GM23248 (cell line): ENCODE measurements at regions not wholly inside any gene's neighbourhood (a gene's known extent, or its start where the extent isn't known, plus 50 kb on each side); places are given as distances from the start of the nearest gene placed in this dataset.

Source experiments
- DNase-seq: peaks from one replicate; pipeline ENCODE4 v3.0.0-alpha.2; 2015
- H2AFZ ChIP-seq: fragments of 200-600 bp; sonication (generic); 2 replicates; pipeline ENCODE4 v1.6.1; 2016; ENCODE audit warnings: antibody characterized with exemption
- H3F3A ChIP-seq: fragments of 200-600 bp; sonication (generic); 2 replicates; pipeline ENCODE4 v1.6.1; 2016; ENCODE audit warnings: mild to moderate bottlenecking, antibody characterized with exemption, mixed run types; ENCODE audit not compliant: insufficient read depth
- H3K27ac ChIP-seq: fragments of 200-600 bp; sonication (generic); 2 replicates; pipeline ENCODE4 v1.5.1; 2016; ENCODE audit warnings: mild to moderate bottlenecking
- H3K27me3 ChIP-seq: fragments of 200-600 bp; sonication (generic); replicated peaks from 2 replicates; pipeline ENCODE4 v1.6.1; 2016; ENCODE audit warnings: mild to moderate bottlenecking; ENCODE audit not compliant: insufficient read depth
- H3K36me3 ChIP-seq: fragments of 200-600 bp; sonication (generic); 2 replicates; pipeline ENCODE4 v1.6.1; 2016; ENCODE audit warnings: low read depth, mild to moderate bottlenecking
- H3K4me1 ChIP-seq: fragments of 200-600 bp; sonication (generic); 2 replicates; pipeline ENCODE4 v1.6.1; 2016; ENCODE audit warnings: mild to moderate bottlenecking; ENCODE audit not compliant: insufficient read depth
- H3K4me2 ChIP-seq: fragments of 200-600 bp; sonication (generic); one replicate; pipeline ENCODE4 v1.6.1; 2016; ENCODE audit warnings: mild to moderate bottlenecking; ENCODE audit not compliant: unreplicated experiment
- H3K4me3 ChIP-seq: fragments of 200-600 bp; sonication (generic); 2 replicates; pipeline ENCODE4 v1.5.1; 2016; ENCODE audit warnings: mild to moderate bottlenecking
- H3K79me2 ChIP-seq: fragments of 200-600 bp; sonication (generic); 2 replicates; pipeline ENCODE4 v1.6.1; 2016; ENCODE audit warnings: mild to moderate bottlenecking; ENCODE audit not compliant: insufficient read depth
- H3K9ac ChIP-seq: fragments of 200-600 bp; sonication (generic); 2 replicates; pipeline ENCODE4 v1.6.1; 2016; ENCODE audit warnings: mild to moderate bottlenecking
- H3K9me2 ChIP-seq: fragments of 200-600 bp; sonication (generic); 2 replicates; pipeline ENCODE4 v1.6.1; 2016; ENCODE audit warnings: mixed run types, mild to moderate bottlenecking, moderate library complexity; ENCODE audit not compliant: insufficient read depth
- H3K9me3 ChIP-seq: fragments of 200-600 bp; sonication (generic); one replicate; pipeline ENCODE4 v1.6.1; 2017; ENCODE audit warnings: low read depth
- H4K20me1 ChIP-seq: fragments of 200-600 bp; sonication (generic); 2 replicates; pipeline ENCODE4 v1.6.0; 2016; ENCODE audit not compliant: insufficient read depth
- EZH2 ChIP-seq: fragments of 200-600 bp; sonication (generic); IDR thresholded peaks from 2 replicates; pipeline ENCODE4 v1.6.1; 2018; ENCODE audit warnings: antibody characterized with exemption, mild to moderate bottlenecking; ENCODE audit not compliant: insufficient read depth, poor library complexity, severe bottlenecking
- EZH2phosphoT487 ChIP-seq: fragments of 200-600 bp; sonication (generic); IDR thresholded peaks from 2 replicates; pipeline ENCODE4 v1.6.1; 2018; ENCODE audit warnings: antibody characterized with exemption, moderate library complexity, mild to moderate bottlenecking, low read depth; ENCODE audit not compliant: insufficient read depth
- WGBS, 2 experiments: methylation state at CpG; one replicate each; pipeline ENCODE4 v1.1.6; 2015 to 2017; ENCODE audit warnings: low lambda C conversion rate in 2 of 2, low coverage in 1 of 2; ENCODE audit errors: missing lambda C conversion rate in 2 of 2; 5-methylcytosine and 5-hydroxymethylcytosine counted together
- in situ Hi-C: fragments of 300-500 bp; cut with MboI; formaldehyde crosslinking; loops from 2 replicates; pipeline ENCODE4 v1.15.0; 2020

- Histone ChIP-seq H3K79me2 (no peaks in the 10 kb centered on the region), H4K20me1 (no peaks in the 10 kb centered on the region), H3K9ac (no peak overlapping the region), H3K4me2 (no peak overlapping the region), H3F3A (no peaks in the 10 kb centered on the region), H3K9me3 (no peaks in the 10 kb centered on the region), H2AFZ (no peak overlapping the region), H3K4me3 (no peak overlapping the region), H3K27me3 (no peaks in the 10 kb centered on the region), H3K4me1 (no peaks in the 10 kb centered on the region), H3K27ac (no peak overlapping the region), H3K9me2 (no peaks in the 10 kb centered on the region), H3K36me3 (no peaks in the 10 kb centered on the region)
- TF ChIP-seq EZH2: no peak
- WGBS, 2 experiments: 0% methylated on average over 2 of the region's 2 CpGs
- in situ Hi-C loops: no loop called here
- no peak for DNase-seq
Observed at GRCh38 chr4:57689693-57690205, 579.6 kb upstream of the IGFBP7 start.

DNA sequence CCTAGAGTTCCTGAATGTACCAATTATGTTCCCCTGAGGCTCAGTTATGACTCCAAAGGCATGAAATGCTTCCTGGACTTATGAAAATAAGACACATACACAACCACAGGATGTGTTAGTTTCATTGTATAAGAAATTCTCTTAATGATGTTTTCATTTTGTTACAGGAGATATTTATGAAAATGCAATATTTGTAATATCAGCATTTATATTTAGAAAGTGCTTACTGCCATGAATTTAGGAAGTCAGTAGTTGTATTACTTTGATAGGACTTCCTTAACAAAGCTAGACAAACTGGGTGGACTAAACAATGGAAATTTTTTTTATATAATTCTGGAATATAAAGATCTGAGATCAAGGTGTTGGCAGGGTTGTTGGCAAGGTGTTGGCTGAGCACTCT, 572.1 kb upstream of the IGFBP7 start:
- Histone ChIP-seq H3K4me2 (no peak overlapping the region), H3K9ac (no peak overlapping the region), H4K20me1 (no peaks in the 10 kb centered on the region), H3K27ac (no peak overlapping the region), H3K9me2 (no peaks in the 10 kb centered on the region), H3K4me1 (no peaks in the 10 kb centered on the region), H3K36me3 (no peaks in the 10 kb centered on the region), H3K79me2 (no peaks in the 10 kb centered on the region), H3K27me3 (no peaks in the 10 kb centered on the region), H3F3A (no peaks in the 10 kb centered on the region), H2AFZ (no peak overlapping the region), H3K9me3 (no peaks in the 10 kb centered on the region), H3K4me3 (no peak overlapping the region)
- in situ Hi-C loops: no loop called here
- TF ChIP-seq EZH2 (no peak), EZH2phosphoT487 (no peak)
- DNase-seq: no peak

DNA sequence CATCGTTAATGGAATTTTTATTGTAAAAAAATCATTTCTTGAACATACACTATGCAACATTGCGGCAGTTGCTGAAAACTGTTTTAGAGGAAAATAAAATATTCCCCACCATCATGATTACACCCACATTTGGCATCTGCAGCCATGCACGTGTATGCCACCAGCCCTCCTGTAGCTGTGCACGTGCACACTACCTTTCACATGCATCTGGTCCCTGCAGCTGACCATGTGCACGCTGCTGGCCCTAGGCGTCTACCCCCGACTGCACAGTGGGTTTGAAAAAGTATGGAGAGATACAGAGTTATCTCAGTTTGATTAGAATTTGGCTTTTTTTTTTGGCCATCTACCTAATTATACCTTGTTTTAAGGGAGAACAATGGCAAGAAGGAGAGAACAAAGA, 569.8 kb upstream of the IGFBP7 start:
- DNase-seq: no peak
- in situ Hi-C loops: no loop called here
- TF ChIP-seq EZH2 (no peak), EZH2phosphoT487 (no peak)

GRCh38 chr4:57676394-57676793, 566.2 kb upstream of the IGFBP7 start:
- Histone ChIP-seq H3F3A (no peaks in the 10 kb centered on the region), H3K4me1 (no peaks in the 10 kb centered on the region), H3K9me2 (no peaks in the 10 kb centered on the region), H4K20me1 (no peaks in the 10 kb centered on the region), H3K27me3 (no peaks in the 10 kb centered on the region), H3K79me2 (no peaks in the 10 kb centered on the region), H3K36me3 (no peaks in the 10 kb centered on the region), H3K27ac (no peak overlapping the region), H3K9me3 (no peaks in the 10 kb centered on the region), H3K4me3 (no peak overlapping the region), H2AFZ (no peak overlapping the region), H3K9ac (no peak overlapping the region), H3K4me2 (no peak overlapping the region)
- in situ Hi-C loops: no loop called here
- DNase-seq: no peak
- WGBS, 2 experiments: 45 to 49% methylated on average over 6 of the region's 6 CpGs
- TF ChIP-seq EZH2phosphoT487: no peak
- TF ChIP-seq EZH2: no peak

More for the DNA sequence above, 569.8 kb upstream of the IGFBP7 start:
- Histone ChIP-seq H3K9me3 (no peaks in the 10 kb centered on the region), H3K4me2 (no peak overlapping the region), H3F3A (no peaks in the 10 kb centered on the region), H3K27me3 (no peaks in the 10 kb centered on the region), H3K4me1 (no peaks in the 10 kb centered on the region), H3K27ac (no peak overlapping the region), H4K20me1 (no peaks in the 10 kb centered on the region), H3K9me2 (no peaks in the 10 kb centered on the region), H3K79me2 (no peaks in the 10 kb centered on the region), H3K9ac (no peak overlapping the region), H3K36me3 (no peaks in the 10 kb centered on the region), H2AFZ (no peak overlapping the region), H3K4me3 (no peak overlapping the region)
- WGBS, 2 experiments: 31 to 36% methylated on average over 7 of the region's 7 CpGs

DNA sequence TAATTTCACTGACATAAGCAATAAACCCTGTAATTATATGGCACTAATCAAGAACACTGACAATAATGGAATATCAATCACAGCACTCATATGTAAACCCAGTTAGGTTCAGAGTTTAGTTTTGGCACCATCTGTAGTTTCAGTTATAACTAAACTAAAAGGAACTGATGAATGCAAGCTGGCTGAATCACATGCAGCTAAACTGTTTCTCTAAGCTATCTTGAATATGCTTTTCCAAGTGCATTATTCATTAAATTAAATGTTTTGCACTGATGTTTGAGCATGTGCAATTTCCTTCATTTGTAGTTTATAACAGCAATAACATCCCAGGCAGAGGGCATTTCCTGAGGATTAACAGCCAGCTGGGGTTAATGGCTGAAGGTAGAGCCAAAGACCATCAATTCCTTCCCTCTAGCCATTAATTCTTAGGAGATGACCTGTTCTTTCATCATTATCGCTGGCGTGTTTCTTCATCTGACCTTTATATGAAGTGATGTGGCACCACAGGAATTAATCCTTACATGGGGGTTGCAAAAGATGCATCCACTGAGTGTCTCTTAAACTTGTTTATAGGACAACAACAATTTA, 562.8 kb upstream of the IGFBP7 start:
- H2AFZ ChIP-seq: no peak overlapping the region
- H3K4me1 ChIP-seq: no peaks in the 10 kb centered on the region
- H3K79me2 ChIP-seq: no peaks in the 10 kb centered on the region
- WGBS, 2 experiments: 3 to 6% methylated on average over 2 of the region's 2 CpGs
- H3K36me3 ChIP-seq: no peaks in the 10 kb centered on the region
- H3K4me2 ChIP-seq: no peak overlapping the region
- H4K20me1 ChIP-seq: no peaks in the 10 kb centered on the region
- H3K27me3 ChIP-seq: no peaks in the 10 kb centered on the region
- no peaks in the 10 kb centered on the region for H3K9me2 ChIP-seq
- H3F3A ChIP-seq: no peaks in the 10 kb centered on the region
- no peaks in the 10 kb centered on the region for H3K9me3 ChIP-seq
- no peak overlapping the region for H3K9ac ChIP-seq
- TF ChIP-seq EZH2phosphoT487: no peak
- TF ChIP-seq EZH2: no peak
- no peak overlapping the region for H3K27ac ChIP-seq
- DNase-seq: no peak
- in situ Hi-C loops: no loop called here
- H3K4me3 ChIP-seq: no peak overlapping the region
